HG02678 (cell line): ENCODE measurements at regions not wholly inside any gene's neighbourhood (a gene's known extent, or its start where the extent isn't known, plus 50 kb on each side); places are given as distances from the start of the nearest gene placed in this dataset.

ENCODE experiments used
- ATAC-seq: cut with Tn5 transposase; IDR thresholded peaks from one replicate; pipeline ENCODE4 v1.9.1; 2021; ENCODE audit warnings: mild to moderate bottlenecking, moderate library complexity; ENCODE audit not compliant: unreplicated experiment

GRCh38 chrX:109312757-109313156 lies 169.1 kb downstream of the GUCY2F start:
- no peak for ATAC-seq

GRCh38 chrX:109310031-109310430 lies 171.9 kb downstream of the GUCY2F start:
- no peak for ATAC-seq

DNA sequence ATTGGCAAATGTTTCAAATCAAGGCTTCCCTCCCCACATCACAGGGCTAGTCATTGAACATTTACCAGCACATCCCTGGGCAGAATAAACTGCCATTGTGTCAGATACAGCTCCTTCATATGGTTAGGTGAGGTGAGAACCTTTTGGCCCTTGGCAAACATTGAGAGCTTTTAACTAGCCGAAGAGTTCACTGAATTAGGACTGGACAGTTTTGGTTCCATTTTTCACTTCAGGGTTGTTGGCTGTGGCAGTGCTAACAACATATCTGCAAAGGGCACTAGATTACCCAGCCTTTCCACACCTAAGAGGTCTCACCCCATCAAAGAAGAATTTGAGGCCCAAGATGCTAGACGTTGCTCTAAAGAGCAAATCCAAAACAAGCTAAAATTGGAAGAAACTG lies 180.7 kb downstream of the GUCY2F start:
- ATAC-seq: no peak

GRCh38 chrX:109300415-109300814 lies 181.5 kb downstream of the GUCY2F start:
- no peak for ATAC-seq

DNA sequence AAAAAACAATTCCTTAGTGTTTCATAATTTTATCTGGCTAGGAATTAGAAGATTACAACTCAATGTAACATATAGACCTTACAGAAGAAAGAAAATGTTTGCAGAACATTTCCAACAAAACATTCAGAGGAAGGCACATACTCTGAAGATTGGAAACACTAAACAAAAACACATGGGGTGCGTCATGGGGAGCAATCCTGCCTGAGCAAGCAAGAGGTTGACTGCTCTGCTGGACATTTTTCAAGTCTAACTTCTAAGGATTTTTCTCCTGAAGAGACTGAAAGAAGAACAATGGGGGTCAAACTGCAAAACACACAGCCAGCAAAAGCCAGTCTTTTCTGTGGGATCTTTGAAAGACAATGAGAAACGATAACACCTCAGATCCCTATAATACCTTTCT lies 182.8 kb downstream of the GUCY2F start:
- no peak for ATAC-seq

- ATAC-seq: no peak
These were observed 187.6 kb downstream of the GUCY2F start for GRCh38 chrX:109294097-109294814.

DNA sequence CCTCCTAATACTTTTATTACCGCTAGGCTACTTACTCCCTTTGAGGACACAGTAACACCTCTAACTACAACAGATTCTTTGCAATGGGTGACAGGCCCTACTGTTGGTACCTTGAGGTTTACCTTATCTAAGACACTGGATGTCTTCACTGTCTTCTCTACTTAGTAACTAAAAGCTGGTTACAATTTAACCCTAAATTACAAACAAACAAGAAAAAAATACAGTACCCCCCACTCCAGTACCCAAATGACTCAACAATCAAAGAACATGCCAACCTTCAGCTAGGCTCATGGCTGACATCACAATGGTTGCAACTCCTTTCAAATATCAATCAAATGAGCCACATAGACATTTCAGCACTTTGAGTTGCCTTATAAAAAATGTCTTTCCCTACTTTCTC lies 198.0 kb downstream of the GUCY2F start:
- ATAC-seq: no peak

GRCh38 chrX:109281483-109282275 lies 200.2 kb downstream of the GUCY2F start:
- ATAC-seq: peak; percentile 74

DNA sequence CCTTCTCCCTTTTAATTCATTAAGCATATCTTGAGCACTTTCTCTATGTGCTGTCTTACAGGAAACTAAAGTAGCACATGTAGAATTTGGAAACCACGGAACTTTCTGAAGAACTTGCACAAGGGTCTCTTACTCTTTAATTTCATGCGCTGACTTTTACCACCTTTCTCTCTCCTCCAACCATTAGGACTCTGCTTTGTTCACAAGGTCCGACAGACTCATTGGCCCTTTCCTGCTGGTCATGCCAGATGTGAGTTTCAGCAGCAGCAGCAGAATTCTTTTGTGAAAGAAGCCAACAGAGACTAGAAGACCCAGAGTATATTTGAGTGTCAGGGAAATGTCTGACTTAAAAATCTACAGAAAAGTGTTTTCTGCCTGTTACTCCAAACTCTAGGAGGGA lies 207.1 kb downstream of the GUCY2F start:
- peak; percentile 25 for ATAC-seq

DNA sequence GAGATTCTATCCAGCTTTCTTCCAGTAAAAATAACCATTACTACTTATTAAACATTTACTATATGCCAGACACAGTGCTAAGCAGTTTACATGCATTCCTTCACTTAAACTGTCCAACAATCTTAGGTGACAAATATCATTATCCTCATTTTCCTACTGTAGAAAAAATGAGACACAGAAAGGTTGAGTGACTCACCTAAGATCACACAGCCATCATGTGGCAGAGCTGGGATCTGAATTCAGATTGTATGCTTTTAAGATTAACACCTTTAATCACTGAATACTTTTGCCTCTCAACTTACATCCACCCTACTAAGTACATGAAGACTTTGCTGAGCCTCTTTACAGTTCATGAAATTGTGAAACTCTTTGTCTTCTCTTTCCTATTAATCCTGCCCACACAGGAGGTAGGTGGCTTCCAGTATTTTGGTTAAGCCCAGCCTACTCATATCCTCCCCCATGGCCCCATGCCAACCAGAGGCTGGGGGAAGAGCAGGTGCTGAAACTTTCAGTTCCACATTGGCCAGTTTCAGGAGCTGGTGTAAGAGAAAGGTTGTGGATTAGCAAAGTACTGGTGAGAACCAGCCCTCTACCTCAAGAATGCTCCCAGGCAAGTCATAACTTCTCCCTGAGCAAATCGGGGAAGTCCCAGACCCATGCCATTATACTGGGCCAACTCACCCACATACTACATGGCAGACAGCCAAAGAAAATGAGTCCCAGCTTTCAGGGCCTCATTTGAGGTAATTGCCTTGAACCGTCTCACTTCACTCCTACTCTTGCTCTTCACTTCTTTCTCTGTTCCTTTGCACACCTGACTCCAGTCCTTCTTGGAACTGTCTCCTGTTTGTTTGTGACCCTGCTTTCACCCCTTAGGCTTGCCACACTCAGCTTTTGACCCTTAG lies 211.1 kb downstream of the GUCY2F start:
- peak; percentile 95 for ATAC-seq

DNA sequence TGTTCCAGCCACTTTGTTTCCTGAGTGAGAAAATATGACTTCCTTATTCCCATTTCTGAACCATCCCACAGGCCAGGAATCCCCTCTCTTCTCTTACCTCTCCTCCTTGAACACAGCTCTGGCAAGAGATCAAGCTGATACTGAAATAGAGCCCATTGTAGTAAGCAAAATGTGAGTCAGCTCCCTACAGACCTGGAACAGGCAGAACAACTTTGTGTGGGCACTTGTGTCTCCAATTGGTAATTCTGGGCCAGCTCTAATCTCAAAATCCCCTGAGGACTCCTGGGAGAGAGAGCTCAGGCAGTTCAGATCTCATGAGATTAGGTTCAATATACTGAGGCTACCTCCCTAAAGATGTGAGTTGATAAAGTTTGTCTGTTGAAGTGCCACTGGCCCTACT lies 213.5 kb downstream of the GUCY2F start:
- no peak for ATAC-seq

DNA sequence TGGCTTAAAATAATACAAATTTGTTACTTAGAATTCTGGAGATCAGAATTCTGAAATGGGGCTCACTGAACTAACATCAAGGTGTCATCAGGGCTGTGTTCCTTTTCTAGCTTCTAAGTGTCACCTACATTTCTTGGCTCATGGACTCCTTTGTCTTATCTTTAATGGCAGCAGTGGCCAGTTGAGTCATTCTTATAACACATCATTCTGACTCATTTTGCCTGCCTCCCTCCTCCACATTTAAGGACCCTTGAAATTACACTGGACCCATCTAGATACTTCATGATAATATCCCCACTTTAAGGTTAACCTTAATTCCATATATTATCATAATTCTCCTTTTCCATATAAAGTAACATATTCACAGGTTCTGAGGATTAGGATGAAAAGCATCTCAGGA lies 215.9 kb downstream of the GUCY2F start:
- no peak for ATAC-seq

GRCh38 chrX:109264878-109265277 lies 217.0 kb downstream of the GUCY2F start:
- peak; percentile 82 for ATAC-seq

DNA sequence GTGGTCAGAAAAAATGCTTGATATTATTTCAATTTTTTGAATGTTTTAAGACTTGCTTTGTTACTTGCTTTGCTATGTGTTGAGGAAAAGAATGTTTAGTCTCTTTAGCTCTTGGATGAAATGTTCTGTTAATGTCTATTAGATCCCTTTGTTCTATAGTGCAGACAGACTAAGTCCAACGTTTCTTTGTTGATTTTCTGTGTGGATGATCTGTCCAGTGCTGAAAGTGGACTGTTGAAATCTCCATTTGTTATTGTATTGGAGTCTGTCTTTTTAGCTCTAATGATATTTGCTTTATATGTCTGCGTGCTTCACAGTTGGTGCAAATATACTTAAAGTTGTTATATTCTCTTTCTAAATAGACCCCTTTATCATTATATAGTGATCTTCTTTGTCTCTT lies 220.6 kb downstream of the GUCY2F start:
- ATAC-seq: no peak

GRCh38 chrX:109252789-109253188 lies 229.1 kb downstream of the GUCY2F start:
- ATAC-seq: no peak

GRCh38 chrX:109218761-109219160 lies 263.1 kb downstream of the GUCY2F start:
- ATAC-seq: no peak

- ATAC-seq: no peak
These were observed 282.2 kb downstream of the GUCY2F start for GRCh38 chrX:109199726-109200125.

- ATAC-seq: peak; percentile 62
These were observed 291.3 kb downstream of the GUCY2F start for GRCh38 chrX:109190542-109190941.

DNA sequence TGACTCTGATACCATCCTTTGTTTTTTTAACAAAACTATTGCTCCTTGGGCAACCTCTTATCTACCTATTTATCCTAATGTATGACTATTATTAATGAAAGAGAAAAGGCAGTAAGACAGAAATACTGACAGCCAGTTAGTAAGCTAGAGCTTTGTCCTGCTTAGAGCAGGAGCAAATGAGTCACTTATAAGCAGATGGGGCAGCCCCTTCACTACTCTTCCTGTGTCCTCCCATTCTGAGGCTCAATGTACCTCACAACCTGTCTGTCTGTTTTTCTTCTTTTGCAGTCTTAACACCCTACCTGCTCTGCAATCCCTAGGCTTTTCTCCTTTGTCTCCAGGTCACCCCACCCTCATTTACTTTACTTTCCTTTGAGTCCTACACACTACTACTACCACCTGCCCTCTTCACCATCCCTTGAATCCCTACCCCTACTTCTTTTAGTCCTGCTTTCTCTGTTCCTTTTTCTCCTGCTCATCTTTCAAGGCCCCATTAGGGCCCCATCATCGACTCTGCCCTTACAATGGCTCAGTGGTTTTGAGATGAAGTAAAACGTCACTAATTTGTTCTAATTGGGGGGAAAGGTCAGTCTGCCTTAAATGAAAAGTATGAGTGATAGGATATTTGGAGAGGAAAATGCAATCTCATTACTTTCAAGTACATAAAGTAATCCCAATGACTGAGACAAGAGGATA lies 294.3 kb downstream of the GUCY2F start:
- ATAC-seq: peak; percentile 83

DNA sequence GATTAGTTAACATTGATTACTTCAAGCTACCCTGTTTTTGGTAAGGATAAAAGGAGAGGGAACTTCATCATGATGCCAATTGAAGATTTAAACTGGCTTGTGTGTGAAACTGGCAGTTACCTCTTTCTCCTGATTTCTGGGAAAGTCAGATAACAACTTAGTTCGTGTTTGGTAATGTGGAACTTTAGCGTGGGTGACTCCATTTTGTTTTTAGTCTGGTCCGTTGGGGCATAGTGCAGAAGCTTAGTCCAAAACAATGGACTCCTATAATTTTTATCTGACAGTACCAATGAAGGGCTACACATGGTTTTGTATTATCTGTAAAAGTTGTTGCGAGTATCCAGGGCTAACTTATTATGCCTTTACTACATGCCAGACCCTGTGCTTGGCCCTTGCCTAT lies 294.9 kb downstream of the GUCY2F start:
- ATAC-seq: no peak
